HG03135 (cell line): ENCODE measurements at regions not wholly inside any gene's neighbourhood (a gene's known extent, or its start where the extent isn't known, plus 50 kb on each side); places are given as distances from the start of the nearest gene placed in this dataset.

Source experiments
- ATAC-seq: cut with Tn5 transposase; IDR thresholded peaks from one replicate; pipeline ENCODE4 v1.9.1; 2021; ENCODE audit warnings: mild to moderate bottlenecking, moderate library complexity; ENCODE audit not compliant: unreplicated experiment

GRCh38 chr6:133748628-133749027, 140.3 kb upstream of the TCF21 start:
- no peak for ATAC-seq

- no peak for ATAC-seq
Observed at GRCh38 chr6:133749427-133749826, 139.5 kb upstream of the TCF21 start.

DNA sequence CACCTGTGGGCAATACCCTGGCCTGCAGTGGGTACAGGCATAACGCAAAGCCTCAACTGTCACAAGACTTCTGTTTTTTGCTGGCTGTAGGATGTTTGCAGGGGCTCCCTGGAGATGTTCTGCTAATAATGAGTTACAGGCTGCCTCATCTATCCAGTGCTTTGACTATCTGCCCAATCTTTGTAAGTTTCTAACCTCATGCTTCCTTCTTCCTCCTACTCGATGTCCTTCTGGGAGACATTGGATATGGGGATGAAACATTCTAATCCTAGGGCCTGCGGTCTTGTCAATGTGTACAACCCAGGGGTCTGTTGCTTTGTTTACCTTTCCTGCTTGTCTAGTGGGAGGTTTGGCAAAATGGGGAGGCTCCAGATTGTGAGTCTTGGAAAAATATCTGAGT, 136.8 kb upstream of the TCF21 start:
- ATAC-seq: no peak

DNA sequence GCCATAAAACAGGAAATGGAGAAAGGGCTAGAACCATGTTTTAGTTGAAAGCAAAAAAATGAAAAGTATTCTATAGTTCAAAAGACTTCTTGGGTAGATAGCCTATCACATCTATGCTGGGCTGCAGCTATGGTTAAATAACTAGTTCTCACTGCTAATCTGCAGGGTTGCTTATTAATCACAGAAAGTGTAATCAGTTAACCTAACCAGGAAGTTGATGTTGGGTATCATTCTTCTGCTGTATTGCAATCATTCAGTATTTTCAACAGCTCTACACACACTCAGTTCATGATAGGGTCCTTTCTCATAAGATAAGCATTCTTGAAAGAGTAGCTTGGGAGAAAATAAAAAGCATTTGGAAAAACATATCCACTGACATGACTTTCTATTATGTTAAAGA, 135.2 kb upstream of the TCF21 start:
- ATAC-seq: no peak

- ATAC-seq: no peak
Observed at GRCh38 chr6:133754298-133754697, 134.6 kb upstream of the TCF21 start.

DNA sequence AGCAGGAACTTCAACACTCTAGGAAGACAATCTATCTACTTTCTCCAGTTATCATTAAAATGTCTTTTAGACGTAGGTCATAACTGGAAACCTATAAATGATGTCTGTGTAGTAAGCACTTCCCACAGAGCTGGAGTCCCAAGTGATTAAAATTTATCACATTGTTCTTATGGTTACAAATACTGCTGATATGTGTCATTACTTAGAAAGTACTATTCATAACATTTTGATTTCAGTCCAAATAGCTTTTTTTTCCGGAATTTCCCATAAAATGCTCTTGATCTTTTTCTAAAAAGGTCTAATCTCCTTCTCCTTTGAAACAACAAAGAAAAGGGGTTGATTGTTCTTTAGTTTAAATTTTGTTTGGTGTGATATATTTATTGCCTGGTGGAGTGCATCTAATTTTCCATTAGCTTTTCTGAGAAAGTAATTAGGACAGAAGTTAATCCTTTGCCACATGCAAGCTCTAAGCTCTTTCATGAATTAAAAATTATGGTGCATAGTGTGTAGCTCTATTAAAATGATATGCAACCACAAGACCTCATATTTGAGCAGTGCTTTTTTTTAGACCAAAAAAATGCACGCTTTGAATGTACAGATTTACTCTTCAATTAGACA, 132.7 kb upstream of the TCF21 start:
- ATAC-seq: no peak

DNA sequence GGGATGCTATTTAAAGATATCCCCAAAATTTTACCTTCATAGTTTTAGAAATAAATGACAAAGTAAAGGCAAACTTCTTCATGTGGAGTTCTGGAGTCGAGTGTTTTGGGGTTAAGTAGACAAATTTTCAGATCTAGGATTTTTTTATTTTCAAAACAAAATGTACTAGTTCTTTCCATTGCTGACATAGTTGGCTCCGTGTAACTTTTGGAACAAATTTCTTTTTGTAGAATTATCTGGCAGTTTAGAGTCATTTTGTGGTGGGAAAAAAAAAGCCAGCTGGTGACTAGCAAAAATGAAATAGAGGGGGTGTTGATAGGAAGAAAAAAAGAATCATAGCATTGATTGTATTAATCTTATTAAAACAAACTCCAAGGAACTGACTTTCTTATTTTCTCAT, 131.6 kb upstream of the TCF21 start:
- ATAC-seq: no peak

- ATAC-seq: no peak
Observed at GRCh38 chr6:133758815-133759335, 130.0 kb upstream of the TCF21 start.

- no peak for ATAC-seq
Observed at GRCh38 chr6:133759524-133759923, 129.4 kb upstream of the TCF21 start.

DNA sequence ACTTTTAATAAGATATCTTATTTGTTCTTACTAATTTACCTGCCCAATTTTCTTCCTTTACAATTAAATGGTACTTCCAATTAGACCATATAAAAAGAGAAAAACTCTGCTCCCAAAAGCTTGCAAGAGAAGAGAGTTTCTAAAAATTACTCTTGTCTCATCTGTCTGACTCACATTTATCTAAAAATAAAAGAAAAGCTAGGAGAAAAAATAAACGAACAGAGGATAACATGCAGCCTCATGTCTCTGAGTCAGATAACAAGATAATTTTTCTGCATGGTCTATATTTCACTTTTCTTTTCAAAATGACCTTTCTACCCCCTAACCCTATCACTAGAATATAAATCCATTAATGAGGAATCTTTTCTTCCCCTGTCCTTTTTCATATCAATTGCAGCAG, 127.2 kb upstream of the TCF21 start:
- ATAC-seq: no peak

DNA sequence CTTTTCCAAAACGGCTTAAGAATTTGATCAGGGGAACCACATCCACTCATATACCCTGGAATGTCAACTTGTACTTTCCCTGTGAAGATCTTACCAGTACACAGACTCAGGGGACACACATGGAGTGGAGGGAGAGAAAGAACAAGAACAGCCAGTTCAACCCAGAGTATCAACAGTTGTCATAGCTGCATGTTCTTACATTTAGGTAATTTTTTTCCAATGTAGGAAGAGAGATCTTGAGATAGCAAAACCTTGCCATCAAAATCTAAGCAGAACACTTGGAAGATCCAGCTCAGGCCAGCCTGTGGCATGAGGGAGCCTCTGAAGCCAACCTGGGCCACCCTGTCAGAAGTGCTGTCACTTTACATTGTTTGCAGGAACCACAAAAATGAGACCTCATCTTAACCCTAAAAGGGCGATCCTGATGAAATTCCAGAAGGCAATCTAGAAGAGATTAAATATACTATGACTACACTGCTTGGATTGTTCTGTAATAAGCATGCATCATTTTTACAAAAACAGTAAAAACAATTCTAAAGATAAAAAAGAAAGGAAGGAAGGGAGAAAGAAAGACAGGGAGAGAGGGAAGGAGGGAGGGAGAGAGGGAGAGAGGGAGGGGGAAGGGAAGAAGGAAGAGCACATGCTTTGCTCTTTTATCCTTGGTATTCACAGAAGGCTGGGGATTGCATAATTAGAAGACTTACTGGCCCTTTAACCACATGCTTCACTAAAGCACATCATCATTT, 124.7 kb upstream of the TCF21 start:
- ATAC-seq: no peak

DNA sequence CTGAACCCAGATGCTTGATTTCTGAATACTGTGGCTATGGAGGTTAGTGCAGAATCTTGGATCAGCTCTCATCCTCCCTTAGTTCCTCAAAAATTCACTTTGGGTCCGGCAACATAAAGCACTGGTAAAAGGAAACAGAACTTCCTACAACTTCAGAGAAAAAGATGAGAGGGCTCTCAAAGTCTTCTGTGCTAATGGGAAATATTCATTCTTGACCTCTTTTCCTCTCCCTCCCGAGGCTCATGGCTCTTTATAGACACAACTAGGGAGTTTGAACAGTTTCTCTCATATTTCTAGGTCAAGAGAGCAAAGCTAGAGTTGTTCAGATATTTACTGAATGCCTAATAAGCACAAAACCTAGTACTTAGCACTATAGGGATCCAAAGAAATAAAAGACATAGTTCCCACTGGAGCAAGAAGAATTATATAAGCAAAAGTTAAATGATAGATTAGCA, 124.1 kb upstream of the TCF21 start:
- no peak for ATAC-seq

DNA sequence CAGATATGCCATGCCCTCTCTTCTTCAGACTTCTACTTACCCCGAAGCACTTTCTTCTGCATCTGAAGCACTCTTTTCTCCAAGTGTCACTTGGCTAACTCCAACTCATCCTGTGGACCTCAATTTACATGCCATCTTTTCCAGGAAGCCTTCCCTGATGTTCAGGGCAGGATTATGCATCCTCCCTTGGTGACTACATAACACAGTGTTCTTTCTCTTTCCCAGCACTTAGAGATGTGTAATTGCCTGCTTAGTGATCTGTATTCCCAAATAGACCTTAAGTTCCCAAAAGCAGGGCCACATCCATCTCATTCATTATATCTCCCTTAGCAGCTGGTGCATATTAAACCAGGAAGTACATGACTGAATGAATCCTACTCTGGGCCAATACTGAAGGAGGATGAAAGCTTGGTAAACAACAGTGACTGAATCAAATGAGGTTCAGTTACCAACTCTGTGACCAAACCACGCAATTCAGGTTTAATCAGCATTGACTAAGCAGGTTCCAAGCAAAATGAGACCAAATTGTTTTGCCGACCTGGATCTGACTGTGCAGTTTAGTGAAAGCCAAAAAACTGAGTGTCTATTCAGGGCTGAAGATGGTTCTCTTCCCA, 121.4 kb upstream of the TCF21 start:
- ATAC-seq: no peak

- no peak for ATAC-seq
Observed at GRCh38 chr6:133768656-133769295, 120.1 kb upstream of the TCF21 start.

GRCh38 chr6:133769463-133769862, 119.5 kb upstream of the TCF21 start:
- ATAC-seq: no peak

DNA sequence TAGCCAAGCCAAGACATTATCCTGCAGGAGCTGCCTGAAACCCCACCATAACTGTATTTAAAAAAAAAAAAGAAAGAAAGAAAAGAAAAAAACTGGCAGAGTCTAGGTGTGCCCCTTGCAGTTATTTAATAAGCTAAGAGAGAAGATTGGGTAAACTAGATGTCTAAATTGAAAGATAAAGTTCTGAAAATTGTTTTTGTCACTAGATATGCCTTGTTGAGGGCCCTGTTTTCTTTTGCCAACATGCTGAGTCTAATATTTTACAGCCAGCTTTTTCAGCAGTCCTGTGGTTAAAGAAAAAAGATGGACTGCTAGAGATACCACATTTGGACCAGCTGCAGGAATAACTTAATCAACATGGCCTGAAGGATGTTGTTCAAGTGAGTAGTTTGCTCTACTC, 116.3 kb upstream of the TCF21 start:
- ATAC-seq: no peak

GRCh38 chr6:133773776-133774175, 115.1 kb upstream of the TCF21 start:
- no peak for ATAC-seq

DNA sequence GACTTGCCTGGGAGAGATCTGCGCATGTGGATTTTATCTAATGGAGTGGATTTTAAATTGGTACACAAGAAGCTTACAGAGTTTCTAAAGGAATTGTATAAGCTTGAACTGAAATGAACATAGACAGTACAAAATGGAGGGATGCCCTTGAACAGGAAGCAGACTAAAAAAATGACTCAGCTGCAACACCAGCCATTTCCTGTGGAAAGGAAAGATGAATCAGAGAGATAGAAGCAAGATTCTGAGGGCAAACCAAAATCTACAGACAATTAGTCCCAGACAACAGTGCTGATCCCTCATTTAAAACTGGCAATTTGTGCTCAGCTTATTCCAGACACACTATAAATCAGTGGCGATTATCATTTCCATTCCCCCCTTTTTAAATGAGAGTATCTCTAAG, 114.6 kb upstream of the TCF21 start:
- no peak for ATAC-seq

GRCh38 chr6:133778414-133779130, 110.3 kb upstream of the TCF21 start:
- ATAC-seq: no peak

GRCh38 chr6:133779916-133780695, 108.8 kb upstream of the TCF21 start:
- no peak for ATAC-seq
